HEK293 (cell line): ENCODE measurements at regions not wholly inside any gene's neighbourhood (a gene's known extent, or its start where the extent isn't known, plus 50 kb on each side); places are given as distances from the start of the nearest gene placed in this dataset.

Experiments used
- CTCF ChIA-PET: fragments of 350-600 bp; formaldehyde crosslinking; extraction: SDS; loops from one replicate; lab custom pipeline; 2021; ENCODE audit warnings: antibody characterized with exemption; lab: Yijun Ruan, JAX
- POLR2A ChIA-PET: fragments of 300-600 bp; formaldehyde crosslinking; extraction: SDS; loops from one replicate; lab custom pipeline; 2020; ENCODE audit warnings: antibody characterized with exemption, inconsistent platforms; lab: Yijun Ruan, JAX
- H3K27ac ChIP-seq: fragments of 200-500 bp; sonication (Bioruptor generic); 2 replicates; pipeline ENCODE4 v1.5.1; 2014; ENCODE audit warnings: low read depth, low read length, control low read depth, inconsistent platforms; ENCODE audit errors: extremely low read depth
- H3K36me3 ChIP-seq, 2 experiments: fragments of 200-500 bp in 1 of 2; sonication (Bioruptor generic) in 1 of 2; 1 replicate in 1 of 2; 2 replicates in 1 of 2; pipeline ENCODE4 v1.5.1; 2014 to 2017; ENCODE audit warnings: inconsistent platforms in 2 of 2, low read length in 2 of 2; ENCODE audit not compliant: control insufficient read depth in 2 of 2, insufficient read depth in 1 of 2
- H3K4me1 ChIP-seq: fragments of 200-500 bp; sonication (Bioruptor generic); 2 replicates; pipeline ENCODE4 v1.5.1; 2014; ENCODE audit warnings: mild to moderate bottlenecking, low read length, inconsistent platforms; ENCODE audit not compliant: control insufficient read depth, insufficient read depth
- H3K4me3 ChIP-seq: 2 replicates; pipeline ENCODE4 v1.5.1; 2011; ENCODE audit warnings: low read depth, mild to moderate bottlenecking, control low read depth, low read length, moderate library complexity
- H3K9me3 ChIP-seq: fragments of 200-500 bp; sonication (Bioruptor generic); 2 replicates; pipeline ENCODE4 v1.5.1; 2014; ENCODE audit warnings: low read depth, low read length, inconsistent platforms; ENCODE audit not compliant: control insufficient read depth, insufficient read depth
- FEZF1 ChIP-seq: fragments of 450-650 bp; formaldehyde crosslinking; IDR thresholded peaks from 2 replicates; pipeline ENCODE4 v1.5.1; 2016; ENCODE audit warnings: missing biosample characterization, missing genetic modification characterization
- GFI1B ChIP-seq: fragments of 450-650 bp; formaldehyde crosslinking; IDR thresholded peaks from 2 replicates; pipeline ENCODE4 v1.5.1; 2016; ENCODE audit warnings: missing biosample characterization, missing genetic modification characterization
- GLI2 ChIP-seq: fragments of 450-650 bp; formaldehyde crosslinking; IDR thresholded peaks from 2 replicates; pipeline ENCODE4; 2017; ENCODE audit warnings: missing biosample characterization, missing genetic modification characterization, low read depth, borderline replicate concordance
- GLIS1 ChIP-seq: fragments of 450-650 bp; formaldehyde crosslinking; IDR thresholded peaks from 2 replicates; pipeline ENCODE4 v1.5.1; 2016; ENCODE audit warnings: missing biosample characterization, missing genetic modification characterization
- MYNN ChIP-seq: fragments of 450-650 bp; formaldehyde crosslinking; IDR thresholded peaks from 2 replicates; pipeline ENCODE4 v1.5.1; 2016; ENCODE audit warnings: missing biosample characterization, missing genetic modification characterization, borderline replicate concordance
- OSR2 ChIP-seq: fragments of 450-650 bp; formaldehyde crosslinking; IDR thresholded peaks from 2 replicates; pipeline ENCODE4 v1.5.1; 2016; ENCODE audit warnings: missing biosample characterization, missing genetic modification characterization
- PRDM10 ChIP-seq: fragments of 450-650 bp; formaldehyde crosslinking; IDR thresholded peaks from 2 replicates; pipeline ENCODE4 v1.5.1; 2016; ENCODE audit warnings: missing biosample characterization, missing genetic modification characterization
- PRDM6 ChIP-seq: fragments of 450-650 bp; formaldehyde crosslinking; IDR thresholded peaks from 2 replicates; pipeline ENCODE4 v1.5.1; 2017; ENCODE audit warnings: missing biosample characterization, missing genetic modification characterization
- REPIN1 ChIP-seq: fragments of 450-650 bp; formaldehyde crosslinking; IDR thresholded peaks from 2 replicates; pipeline ENCODE4 v1.5.1; 2017; ENCODE audit warnings: missing biosample characterization, missing genetic modification characterization, low read depth
- SETDB1 ChIP-seq: IDR thresholded peaks from one replicate; pipeline ENCODE4 v1.6.1; 2017; ENCODE audit warnings: mild to moderate bottlenecking, low read length, moderate library complexity, mixed read lengths; ENCODE audit not compliant: insufficient read length
- TCF7L2 ChIP-seq: IDR thresholded peaks from 2 replicates; pipeline ENCODE4 v1.6.1; 2011; ENCODE audit warnings: low read depth, mild to moderate bottlenecking, inconsistent platforms, low read length, moderate library complexity, borderline replicate concordance
- YY2 ChIP-seq: fragments of 450-650 bp; formaldehyde crosslinking; IDR thresholded peaks from 2 replicates; pipeline ENCODE4 v1.5.1; 2016; ENCODE audit warnings: missing biosample characterization, missing genetic modification characterization
- ZFHX2 ChIP-seq: fragments of 450-650 bp; formaldehyde crosslinking; conservative IDR thresholded peaks from 2 replicates; pipeline ENCODE4 v1.5.1; 2016; ENCODE audit warnings: missing biosample characterization, missing genetic modification characterization
- ZFP69B ChIP-seq: fragments of 450-650 bp; formaldehyde crosslinking; IDR thresholded peaks from 2 replicates; pipeline ENCODE4 v1.5.1; 2016; ENCODE audit warnings: missing biosample characterization, missing genetic modification characterization
- ZNF140 ChIP-seq: fragments of 450-650 bp; formaldehyde crosslinking; IDR thresholded peaks from 2 replicates; pipeline ENCODE4 v1.5.1; 2016; ENCODE audit warnings: missing biosample characterization, missing genetic modification characterization
- ZNF155 ChIP-seq: fragments of 450-650 bp; formaldehyde crosslinking; IDR thresholded peaks from 2 replicates; pipeline ENCODE4 v1.5.1; 2016; ENCODE audit warnings: missing biosample characterization, missing genetic modification characterization
- ZNF157 ChIP-seq: fragments of 450-650 bp; formaldehyde crosslinking; IDR thresholded peaks from 2 replicates; pipeline ENCODE4 v1.5.1; 2016; ENCODE audit warnings: missing biosample characterization, missing genetic modification characterization
- ZNF23 ChIP-seq: fragments of 450-650 bp; formaldehyde crosslinking; IDR thresholded peaks from 2 replicates; pipeline ENCODE4 v1.5.1; 2016; ENCODE audit warnings: missing biosample characterization, missing genetic modification characterization, borderline replicate concordance
- ZNF394 ChIP-seq: fragments of 450-650 bp; formaldehyde crosslinking; IDR thresholded peaks from 2 replicates; pipeline ENCODE4 v1.5.1; 2016; ENCODE audit warnings: missing biosample characterization, missing genetic modification characterization, mild to moderate bottlenecking, moderate library complexity, borderline replicate concordance
- ZNF416 ChIP-seq: fragments of 450-650 bp; formaldehyde crosslinking; IDR thresholded peaks from 2 replicates; pipeline ENCODE4 v1.5.1; 2016; ENCODE audit warnings: missing biosample characterization, missing genetic modification characterization
- ZNF473 ChIP-seq: fragments of 450-650 bp; formaldehyde crosslinking; IDR thresholded peaks from 2 replicates; pipeline ENCODE4 v1.5.1; 2017; ENCODE audit warnings: missing biosample characterization, missing genetic modification characterization
- ZNF521 ChIP-seq: fragments of 450-650 bp; formaldehyde crosslinking; IDR thresholded peaks from 2 replicates; pipeline ENCODE4 v1.5.1; 2017; ENCODE audit warnings: missing biosample characterization, mild to moderate bottlenecking, missing genetic modification characterization
- ZNF548 ChIP-seq: fragments of 450-650 bp; formaldehyde crosslinking; IDR thresholded peaks from 2 replicates; pipeline ENCODE4 v1.5.1; 2016; ENCODE audit warnings: missing biosample characterization, missing genetic modification characterization
- ZNF555 ChIP-seq: fragments of 450-650 bp; formaldehyde crosslinking; conservative IDR thresholded peaks from 2 replicates; pipeline ENCODE4 v1.5.1; 2017; ENCODE audit warnings: missing biosample characterization, mild to moderate bottlenecking, missing genetic modification characterization, inconsistent platforms
- ZNF623 ChIP-seq: fragments of 450-650 bp; formaldehyde crosslinking; IDR thresholded peaks from 2 replicates; pipeline ENCODE4 v1.5.1; 2016; ENCODE audit warnings: missing biosample characterization, missing genetic modification characterization
- ZNF626 ChIP-seq: fragments of 450-650 bp; sonication (Bioruptor Pico); formaldehyde crosslinking; IDR thresholded peaks from 2 replicates; pipeline ENCODE4 v1.5.1; 2018; ENCODE audit warnings: missing biosample characterization, missing genetic modification characterization, inconsistent platforms
- ZNF664 ChIP-seq: fragments of 450-650 bp; formaldehyde crosslinking; IDR thresholded peaks from 2 replicates; pipeline ENCODE4 v1.5.1; 2016; ENCODE audit warnings: missing biosample characterization, missing genetic modification characterization
- ZNF704 ChIP-seq: fragments of 450-650 bp; formaldehyde crosslinking; IDR thresholded peaks from 2 replicates; pipeline ENCODE4 v1.5.1; 2016; ENCODE audit warnings: missing biosample characterization, missing genetic modification characterization
- ZNF747 ChIP-seq: fragments of 450-650 bp; formaldehyde crosslinking; IDR thresholded peaks from 2 replicates; pipeline ENCODE4 v1.5.1; 2016; ENCODE audit warnings: missing biosample characterization, missing genetic modification characterization
- ZNF830 ChIP-seq: fragments of 450-650 bp; IDR thresholded peaks from 2 replicates; pipeline ENCODE4 v1.5.0; 2018; ENCODE audit warnings: missing biosample characterization, missing genetic modification characterization, low read depth, mild to moderate bottlenecking, moderate library complexity
- TF ChIP-seq, protein P1 (sequence below): fragments of 450-650 bp; formaldehyde crosslinking; IDR thresholded peaks from 2 replicates; pipeline ENCODE4 v1.5.1; 2017; ENCODE audit warnings: missing biosample characterization, missing genetic modification characterization

DNA sequence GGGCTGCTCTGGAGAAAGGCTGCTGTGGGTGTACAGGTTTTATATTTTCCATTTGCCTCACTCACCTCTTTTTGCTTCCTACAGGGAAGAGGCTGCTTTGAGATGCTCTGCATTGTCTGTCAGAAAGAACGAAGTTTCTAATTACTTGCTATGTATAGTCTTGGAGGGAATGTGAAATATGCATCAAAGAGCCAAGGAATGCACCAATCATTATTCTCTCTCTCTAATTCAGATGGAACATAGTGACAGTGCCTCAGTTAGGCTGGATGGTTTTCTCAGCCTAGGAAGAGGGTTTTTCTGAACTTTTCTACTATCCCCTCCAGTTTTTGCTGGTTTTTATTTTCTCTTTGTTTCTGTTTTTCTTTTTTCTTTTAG, 106.8 kb upstream of the SLC4A4 start:
- H3K4me1 ChIP-seq, result peaks cover 4% of the 10 kb centered on the region
- H3K36me3 ChIP-seq, result no peaks in the 10 kb centered on the region
- TF ChIP-seq ZNF140 (no peak), MYNN (no peak), SETDB1 (no peak), ZFHX2 (tag by site-specific recombination) (no peak), ZNF155 (tag by site-specific recombination) (no peak), OSR2 (tag by site-specific recombination) (no peak), ZFP69B (tag by site-specific recombination) (no peak), ZNF623 (tag by site-specific recombination) (no peak), FEZF1 (tag by site-specific recombination) (no peak), ZNF664 (no peak), ZNF157 (no peak), REPIN1 (tag by site-specific recombination) (no peak)
- TF ChIP-seq, all 188 proteins: peak for 0
- Histone ChIP-seq H3K4me3 (no peak overlapping the region), H3K27ac (no peak overlapping the region), H3K9me3 (no peaks in the 10 kb centered on the region)
- POLR2A ChIA-PET, result no interaction called here
- CTCF ChIA-PET, result interaction anchor here (0.7 kb wide), 1 partner anchor 143 kb away, joined by 3 read pairs; no protein-coding TSS in a partner anchor

- H3K4me1 ChIP-seq, result peaks cover 4% of the 10 kb centered on the region
- POLR2A ChIA-PET, result interaction anchor here (0.5 to 0.7 kb wide), 2 partner anchors 21 to 35 kb away, joined by 3 to 9 read pairs; no protein-coding TSS in a partner anchor
- H3K27ac ChIP-seq, result no peak overlapping the region
- CTCF ChIA-PET, result interaction anchor here (0.7 kb wide), 1 partner anchor 142 kb away, joined by 3 read pairs; no protein-coding TSS in a partner anchor
- no peak overlapping the region for H3K4me3 ChIP-seq
- no peaks in the 10 kb centered on the region for H3K9me3 ChIP-seq
- H3K36me3 ChIP-seq, result no peaks in the 10 kb centered on the region
- TF ChIP-seq PRDM10, result peak; percentile 84
- TF ChIP-seq ZNF394 (tag by site-specific recombination), result no peak
- no peak for TF ChIP-seq ZNF521
- 0 out of 2 replicates have a peak, but pooled peaks have one; percentile 14 for TF ChIP-seq GFI1B
- no peak for TF ChIP-seq ZNF704 (tag by site-specific recombination)
- no peak for TF ChIP-seq ZNF416 (tag by site-specific recombination)
- no peak for TF ChIP-seq ZNF747 (tag by site-specific recombination)
- TF ChIP-seq TCF7L2, result peak; percentile 50; the same call in 1 of the 2 replicates
- TF ChIP-seq PRDM6 (tag by site-specific recombination), result 0 out of 2 replicates have a peak, but pooled peaks have one; percentile 9
- no peak for TF ChIP-seq ZNF555
- no peak for TF ChIP-seq ZFP69B (tag by site-specific recombination)
- no peak for TF ChIP-seq YY2 (tag by site-specific recombination)
- TF ChIP-seq ZNF473 (tag by site-specific recombination), result no peak
- TF ChIP-seq GLIS1 (tag by site-specific recombination), result no peak
- TF ChIP-seq ZNF548, result no peak
- TF ChIP-seq GLI2 (tag by site-specific recombination), result no peak
- TF ChIP-seq, protein P1, sequence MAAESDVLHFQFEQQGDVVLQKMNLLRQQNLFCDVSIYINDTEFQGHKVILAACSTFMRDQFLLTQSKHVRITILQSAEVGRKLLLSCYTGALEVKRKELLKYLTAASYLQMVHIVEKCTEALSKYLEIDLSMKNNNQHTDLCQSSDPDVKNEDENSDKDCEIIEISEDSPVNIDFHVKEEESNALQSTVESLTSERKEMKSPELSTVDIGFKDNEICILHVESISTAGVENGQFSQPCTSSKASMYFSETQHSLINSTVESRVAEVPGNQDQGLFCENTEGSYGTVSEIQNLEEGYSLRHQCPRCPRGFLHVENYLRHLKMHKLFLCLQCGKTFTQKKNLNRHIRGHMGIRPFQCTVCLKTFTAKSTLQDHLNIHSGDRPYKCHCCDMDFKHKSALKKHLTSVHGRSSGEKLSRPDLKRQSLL (tag by site-specific recombination), result no peak
- no peak for TF ChIP-seq ZNF626 (tag by site-specific recombination)
- no peak for TF ChIP-seq ZNF23
- no peak for TF ChIP-seq ZNF664
- no peak for TF ChIP-seq ZNF830 (tag by site-specific recombination)
Observed at GRCh38 chr4:71232846-71233245, 106.0 kb upstream of the SLC4A4 start.
